Stimulated activated CD8-positive, alpha-beta memory T cell treated with anti-CD3 and anti-CD28 coated beads, Interleukin-7, amount 100 ng/mL, for 24 hours (primary cell): ENCODE measurements at regions not wholly inside any gene's neighbourhood (a gene's known extent, or its start where the extent isn't known, plus 50 kb on each side); places are given as distances from the start of the nearest gene placed in this dataset.
A peak's percentile ranks its signal among the peaks of the same experiment; 100 is the strongest.

Source experiments
- DNase-seq: peaks from one replicate; pipeline ENCODE4 v3.0.0-alpha.2; 2020; ENCODE audit warnings: low read depth

DNA sequence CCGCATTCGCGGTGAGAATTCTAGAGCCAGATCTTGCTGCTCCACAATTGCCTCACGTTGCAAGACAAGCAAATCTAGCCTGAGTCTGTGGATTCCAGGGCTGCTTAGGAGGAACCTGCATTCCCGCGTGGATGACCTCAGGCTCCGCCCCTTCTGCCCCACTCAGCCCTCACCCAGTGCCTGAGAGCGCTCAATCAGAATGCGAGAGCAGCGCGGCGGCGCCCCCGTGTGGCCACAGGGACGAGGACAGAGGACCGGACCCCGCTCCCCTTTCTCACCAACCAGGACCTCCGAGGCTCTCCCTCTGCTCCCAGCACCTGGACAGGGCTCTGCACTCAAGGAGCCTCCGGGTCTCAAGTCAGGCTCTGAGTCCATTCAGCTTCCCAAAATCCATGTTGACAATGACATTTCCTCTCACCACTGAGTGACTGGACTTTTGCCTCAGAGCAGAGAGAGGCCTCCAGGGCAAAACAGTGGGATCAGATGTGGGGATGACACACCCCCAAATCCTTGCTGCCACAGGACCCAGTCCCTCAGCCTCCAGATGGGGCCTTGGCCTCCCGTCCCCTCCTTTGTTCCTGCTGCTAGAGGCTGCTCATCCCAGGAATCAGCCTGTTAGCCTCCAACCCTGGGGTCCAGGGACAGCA lies 52.0 kb downstream of the RPP21 start:
- peak; percentile 84 for DNase-seq

DNA sequence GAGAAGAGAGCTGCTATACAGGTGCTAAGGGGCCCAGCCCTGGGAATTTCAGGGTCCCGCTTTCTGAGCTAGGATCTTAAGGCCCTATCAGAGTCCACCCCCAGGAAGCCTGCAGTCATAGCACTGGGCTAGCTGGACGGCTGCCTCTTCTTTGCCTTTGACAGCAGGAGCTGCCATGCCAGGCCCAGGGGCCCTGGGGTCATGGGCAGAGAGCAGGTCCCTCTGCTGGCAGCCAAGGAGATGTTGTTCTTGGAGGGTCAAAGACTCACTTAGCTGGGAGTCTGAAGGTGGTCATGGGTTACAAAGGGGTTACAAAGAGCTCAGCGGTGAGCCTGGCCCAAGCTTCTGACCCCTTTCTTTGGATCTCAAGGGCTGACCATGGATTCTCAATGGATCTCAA lies 52.7 kb downstream of the RPP21 start:
- DNase-seq, result no peak

DNA sequence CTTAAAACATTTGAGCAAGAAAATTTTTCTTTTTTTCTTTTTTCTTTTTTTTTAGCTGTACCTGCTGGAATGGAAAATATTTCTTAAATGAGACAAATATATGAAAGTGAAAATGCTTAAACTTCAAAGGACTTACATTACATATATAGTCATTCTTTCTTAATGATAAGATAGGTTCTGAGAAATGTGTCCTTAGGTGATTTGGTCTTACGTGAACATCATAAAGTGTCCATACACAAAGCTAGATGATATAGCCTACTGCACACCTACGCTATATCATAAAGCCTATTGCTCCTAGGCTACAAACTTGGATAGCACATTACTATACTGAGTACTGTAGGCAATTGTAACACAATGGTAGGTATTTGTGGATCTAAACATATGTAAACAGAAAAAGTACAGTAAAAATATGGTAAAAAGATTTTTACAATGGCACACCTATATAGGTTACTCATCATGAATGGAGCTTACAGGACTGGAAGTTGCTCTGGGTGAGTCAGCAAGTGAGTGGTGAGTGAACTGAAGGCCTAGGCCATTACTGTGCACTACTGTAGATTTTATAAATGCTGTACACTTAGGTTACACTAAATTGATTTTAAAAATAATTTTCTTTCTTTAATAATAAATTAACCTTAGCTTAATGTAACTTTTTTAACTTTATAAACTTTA lies 54.6 kb downstream of the RPP21 start:
- no peak for DNase-seq

DNA sequence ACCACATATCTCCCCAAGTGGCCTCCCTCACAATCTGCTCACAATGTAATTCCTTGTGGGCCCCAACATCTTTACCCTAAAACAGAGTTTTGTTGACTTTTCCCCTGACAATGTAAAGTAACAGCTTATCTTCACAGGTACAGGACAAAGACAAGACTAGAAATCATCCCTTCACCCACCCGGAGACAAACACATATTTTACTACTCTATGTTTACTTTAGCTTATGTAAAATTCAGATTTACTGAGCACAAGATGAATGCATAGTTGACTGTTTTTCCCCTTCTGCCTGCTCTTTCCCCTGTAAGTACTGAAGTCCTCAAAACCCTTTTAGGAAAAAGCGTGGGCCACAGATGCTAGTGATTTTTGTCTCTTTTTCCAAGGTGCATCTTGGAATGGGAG lies 61.0 kb downstream of the RPP21 start:
- no peak for DNase-seq

DNA sequence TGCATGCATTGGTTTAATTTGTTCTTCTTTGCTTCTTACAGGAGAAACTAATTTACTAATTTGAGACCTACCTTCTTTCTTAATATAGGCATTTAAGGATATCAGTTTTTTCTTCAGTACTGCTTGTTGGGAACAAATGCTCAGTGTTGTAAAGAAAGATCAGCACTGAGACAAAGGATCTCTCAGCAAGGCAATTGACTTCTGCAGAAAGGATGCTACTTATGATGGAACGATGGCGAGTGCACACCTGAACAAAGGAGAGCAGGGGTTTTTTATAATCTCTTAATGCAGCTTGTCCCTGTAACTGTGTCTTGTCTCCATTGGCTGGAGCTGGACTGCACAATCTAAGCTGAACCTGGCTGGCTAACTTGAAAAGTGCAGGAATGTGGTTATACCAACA lies 64.2 kb downstream of the RPP21 start:
- no peak for DNase-seq

DNA sequence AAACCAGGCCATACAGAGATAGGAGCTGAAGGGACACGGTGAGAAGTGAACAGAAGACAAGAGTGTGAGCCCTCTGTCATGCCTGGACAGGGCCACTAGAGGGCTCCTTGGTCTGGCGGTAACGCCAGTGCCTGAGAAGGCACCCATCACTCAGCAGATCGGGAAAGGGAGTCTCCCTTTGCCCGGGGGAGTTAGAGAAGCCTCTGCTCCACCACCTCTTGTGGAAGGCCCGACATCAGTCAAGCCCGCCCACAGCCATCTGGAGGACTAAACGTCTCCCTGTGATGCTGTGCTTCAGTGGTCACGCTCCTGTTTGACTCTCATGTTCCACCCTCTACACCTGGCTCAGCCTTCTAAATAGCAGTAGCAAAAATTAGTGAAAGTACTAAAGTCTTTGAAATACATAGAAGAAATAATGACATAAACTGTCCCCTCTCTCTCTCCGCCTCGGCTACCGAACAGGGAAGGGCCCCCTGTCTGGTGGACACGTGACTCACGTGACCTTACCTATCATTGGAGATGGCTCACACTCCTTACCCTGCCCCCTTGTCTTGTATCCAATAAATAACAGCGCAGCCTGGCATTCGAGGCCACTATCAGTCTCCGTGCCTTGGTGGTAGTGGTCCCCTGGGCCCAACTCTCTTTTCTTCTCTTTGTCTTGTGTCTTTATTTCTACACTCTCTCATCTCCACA lies 66.7 kb downstream of the RPP21 start:
- DNase-seq, result peak; percentile 30

DNA sequence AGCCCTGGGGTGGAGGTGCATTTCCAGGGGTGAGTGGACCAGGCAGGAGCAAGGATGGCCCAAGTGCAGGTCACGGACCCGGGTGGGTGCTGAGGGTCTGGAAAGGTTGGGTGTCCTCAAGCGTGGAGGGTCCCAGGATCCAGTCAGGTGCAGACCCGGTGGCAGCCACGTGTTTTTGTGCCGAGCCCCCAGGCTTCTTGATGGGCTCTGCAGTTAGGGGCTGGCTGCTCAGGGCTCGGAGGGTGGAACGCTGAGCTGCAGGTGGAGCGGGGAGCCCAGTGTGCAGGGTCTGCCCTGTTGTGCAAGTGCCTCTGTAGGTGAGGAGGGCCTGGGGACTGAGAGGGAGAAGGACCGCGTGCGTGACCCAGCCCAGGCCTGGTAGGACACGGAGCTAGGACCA lies 70.9 kb upstream of the HLA-E start:
- no peak for DNase-seq

DNA sequence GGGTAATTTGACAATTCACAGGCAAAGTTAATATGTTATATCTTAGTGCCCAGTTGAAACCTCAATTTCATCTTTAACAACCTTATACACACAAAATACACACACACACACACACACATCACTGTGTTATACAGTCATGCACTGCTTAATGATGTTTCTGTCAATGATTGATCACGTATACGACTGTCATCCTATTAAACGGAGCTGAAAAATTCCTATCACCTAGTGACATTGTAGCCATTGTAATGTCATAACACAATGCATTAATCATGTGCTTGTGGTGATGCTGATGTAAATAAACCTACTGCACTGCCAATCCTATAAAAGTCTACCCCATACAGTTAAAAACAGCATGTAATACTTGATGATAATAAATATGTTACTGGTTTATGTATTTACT lies 64.8 kb upstream of the HLA-E start:
- no peak for DNase-seq
